Type B pancreatic cell (in vitro differentiated cells): ENCODE measurements at regions not wholly inside any gene's neighbourhood (a gene's known extent, or its start where the extent isn't known, plus 50 kb on each side); places are given as distances from the start of the nearest gene placed in this dataset.

Experiments used
- DNase-seq: peaks from one replicate; pipeline ENCODE4 v3.0.0; 2021; ENCODE audit warnings: mixed read lengths; ENCODE audit not compliant: unreplicated experiment; ENCODE audit errors: extremely low spot score
- H3K27ac Mint-ChIP-seq: 2 replicates; pipeline ENCODE4 v1.8.0; 2021; ENCODE audit warnings: mild to moderate bottlenecking, mixed read lengths
- H3K27me3 Mint-ChIP-seq: 2 replicates; pipeline ENCODE4 v1.8.0; 2021; ENCODE audit warnings: mixed read lengths
- H3K36me3 Mint-ChIP-seq: 2 replicates; pipeline ENCODE4 v1.8.0; 2021; ENCODE audit warnings: mixed read lengths
- H3K4me1 Mint-ChIP-seq: one replicate; pipeline ENCODE4 v1.8.0; 2021; ENCODE audit warnings: mixed read lengths; ENCODE audit not compliant: unreplicated experiment
- H3K4me3 Mint-ChIP-seq: 2 replicates; pipeline ENCODE4 v1.8.0; 2021; ENCODE audit warnings: mild to moderate bottlenecking, mixed read lengths
- H3K9me3 Mint-ChIP-seq: 2 replicates; pipeline ENCODE4 v1.8.0; 2021; ENCODE audit warnings: mixed read lengths
- CTCF ChIP-seq: fragments of 200-600 bp; sonication (generic); conservative IDR thresholded peaks from 2 replicates; pipeline ENCODE4 v1.5.0; 2021; ENCODE audit warnings: antibody characterized with exemption, mild to moderate bottlenecking

- Mint-ChIP-seq H3K36me3 (no peaks in the 10 kb centered on the region), H3K9me3 (peaks cover 4% of the 10 kb centered on the region), H3K4me1 (no peaks in the 10 kb centered on the region), H3K27ac (no peak overlapping the region), H3K4me3 (no peak overlapping the region), H3K27me3 (peaks cover 13% of the 10 kb centered on the region)
- DNase-seq, result no peak
- TF ChIP-seq CTCF, result no peak
Observed at GRCh38 chr11:109145287-109145686, 276.7 kb upstream of the C11orf87 start.

GRCh38 chr11:109147726-109148125 lies 274.3 kb upstream of the C11orf87 start:
- Mint-ChIP-seq H3K27me3 (peaks cover 16% of the 10 kb centered on the region), H3K27ac (no peak overlapping the region), H3K36me3 (no peaks in the 10 kb centered on the region), H3K4me1 (no peaks in the 10 kb centered on the region), H3K4me3 (no peak overlapping the region), H3K9me3 (peaks cover 4% of the 10 kb centered on the region)
- DNase-seq, result no peak
- TF ChIP-seq CTCF, result no peak

- no peak overlapping the region for H3K27ac Mint-ChIP-seq
- H3K9me3 Mint-ChIP-seq, result peaks cover 4% of the 10 kb centered on the region
- peaks cover 13% of the 10 kb centered on the region for H3K27me3 Mint-ChIP-seq
- no peaks in the 10 kb centered on the region for H3K4me1 Mint-ChIP-seq
- DNase-seq, result no peak
- no peaks in the 10 kb centered on the region for H3K36me3 Mint-ChIP-seq
- H3K4me3 Mint-ChIP-seq, result no peak overlapping the region
- no peak for TF ChIP-seq CTCF
Observed at GRCh38 chr11:109148669-109149068, 273.3 kb upstream of the C11orf87 start.

- no peaks in the 10 kb centered on the region for H3K4me1 Mint-ChIP-seq
- peaks cover 13% of the 10 kb centered on the region for H3K27me3 Mint-ChIP-seq
- no peak overlapping the region for H3K4me3 Mint-ChIP-seq
- no peaks in the 10 kb centered on the region for H3K36me3 Mint-ChIP-seq
- H3K9me3 Mint-ChIP-seq, result no peaks in the 10 kb centered on the region
- H3K27ac Mint-ChIP-seq, result no peak overlapping the region
- TF ChIP-seq CTCF, result no peak
- no peak for DNase-seq
Observed at GRCh38 chr11:109150581-109150980, 271.4 kb upstream of the C11orf87 start.

GRCh38 chr11:109153836-109154235 lies 268.2 kb upstream of the C11orf87 start:
- no peak overlapping the region for H3K27ac Mint-ChIP-seq
- no peak for DNase-seq
- H3K9me3 Mint-ChIP-seq, result peaks cover 5% of the 10 kb centered on the region
- no peak overlapping the region for H3K4me3 Mint-ChIP-seq
- H3K4me1 Mint-ChIP-seq, result no peaks in the 10 kb centered on the region
- H3K27me3 Mint-ChIP-seq, result peaks cover 4% of the 10 kb centered on the region
- no peak for TF ChIP-seq CTCF
- H3K36me3 Mint-ChIP-seq, result no peaks in the 10 kb centered on the region

GRCh38 chr11:109155291-109155690 lies 266.7 kb upstream of the C11orf87 start:
- no peak for TF ChIP-seq CTCF
- H3K27me3 Mint-ChIP-seq, result peaks cover 4% of the 10 kb centered on the region
- H3K4me3 Mint-ChIP-seq, result no peak overlapping the region
- H3K27ac Mint-ChIP-seq, result no peak overlapping the region
- H3K4me1 Mint-ChIP-seq, result no peaks in the 10 kb centered on the region
- H3K9me3 Mint-ChIP-seq, result peaks cover 5% of the 10 kb centered on the region
- DNase-seq, result no peak
- no peaks in the 10 kb centered on the region for H3K36me3 Mint-ChIP-seq
